ENCODE measurements at regions not wholly inside any gene's neighbourhood (a gene's known extent, or its start where the extent isn't known, plus 50 kb on each side); places are given as distances from the start of the nearest gene placed in this dataset.

- TF ChIP-seq USF2 (IDR thresholded peaks at IDR 0.05; ENCODE audit: borderline replicate concordance, low read depth, low read length) (no peak), USF1 (IDR thresholded peaks at IDR 0.05; ENCODE audit: borderline replicate concordance, low read depth) (no peak), JUND (IDR thresholded peaks at IDR 0.05) (no peak), FOXJ3 (CRISPR knock-in tag; IDR thresholded peaks at IDR 0.05) (no peak), PBX3 (IDR thresholded peaks at IDR 0.05) (no peak), FOSL2 (IDR thresholded peaks at IDR 0.05; ENCODE audit: borderline replicate concordance, low read depth) (no peak), POLR2AphosphoS5 (IDR thresholded peaks at IDR 0.05; ENCODE audit: low read depth, low read length) (no peak), REST (IDR thresholded peaks at IDR 0.05; ENCODE audit: low read depth, low read length) (no peak), ELF1 (IDR thresholded peaks at IDR 0.05) (no peak), FOXM1 (IDR thresholded peaks at IDR 0.05; ENCODE audit: low read depth) (no peak), NFIC (IDR thresholded peaks at IDR 0.05; ENCODE audit: borderline replicate concordance) (no peak), GABPA (IDR thresholded peaks at IDR 0.05; ENCODE audit: low read depth) (no peak), MXI1 (IDR thresholded peaks at IDR 0.05; ENCODE audit: low read depth, low read length) (no peak), MEF2A (IDR thresholded peaks at IDR 0.05; ENCODE audit: borderline replicate concordance, low read depth) (no peak), SIN3A (IDR thresholded peaks at IDR 0.05; ENCODE audit: borderline replicate concordance, low read depth, low read length) (no peak), GATA2 (CRISPR knock-in tag; IDR thresholded peaks at IDR 0.05) (no peak)
- Histone ChIP-seq H4K20me1 (ENCODE audit: insufficient read depth) (no peaks in the 10 kb centered on the region), H3K27ac (ENCODE audit: low read depth in 2 of 2, low read length in 1 of 2) (no peak overlapping the region), H3K4me2 (no peak overlapping the region), H3F3A (replicated peaks; ENCODE audit: insufficient read depth) (no peaks in the 10 kb centered on the region), H2AFZ (ENCODE audit: low read depth) (no peak overlapping the region), H3K9ac (no peak overlapping the region), H3K79me2 (ENCODE audit: insufficient read depth) (no peaks in the 10 kb centered on the region), H3K9me2 (no peaks in the 10 kb centered on the region), H3K36me3 (replicated peaks in 1 of 2; ENCODE audit: control insufficient read depth in 1 of 2, insufficient read depth in 2 of 2, low read length in 1 of 2) (no peaks in the 10 kb centered on the region), H3K4me3 (ENCODE audit: low read depth in 2 of 2, low read length in 1 of 2) (no peak overlapping the region), H3K27me3 (ENCODE audit: insufficient read depth) (no peaks in the 10 kb centered on the region; the same call in 1 of the 2 replicates), H3K9me3 (no peaks in the 10 kb centered on the region), H3K4me1 (ENCODE audit: control insufficient read depth in 1 of 2, insufficient read depth in 2 of 2, low read depth in 1 of 2, low read length in 1 of 2) (no peaks in the 10 kb centered on the region)
- 36% methylated on average over 3 of the region's 3 CpGs for WGBS (ENCODE audit: low lambda C conversion rate)
- ChIA-PET POLR2A (no interaction called here), CTCF (no interaction called here)
- no peak for DNase-seq
These were observed 191.7 kb downstream of the ACKR3 start for GRCh38 chr2:236761358-236761757.
